ENCODE measurements at regions not wholly inside any gene's neighbourhood (a gene's known extent, or its start where the extent isn't known, plus 50 kb on each side); places are given as distances from the start of the nearest gene placed in this dataset.

DNA sequence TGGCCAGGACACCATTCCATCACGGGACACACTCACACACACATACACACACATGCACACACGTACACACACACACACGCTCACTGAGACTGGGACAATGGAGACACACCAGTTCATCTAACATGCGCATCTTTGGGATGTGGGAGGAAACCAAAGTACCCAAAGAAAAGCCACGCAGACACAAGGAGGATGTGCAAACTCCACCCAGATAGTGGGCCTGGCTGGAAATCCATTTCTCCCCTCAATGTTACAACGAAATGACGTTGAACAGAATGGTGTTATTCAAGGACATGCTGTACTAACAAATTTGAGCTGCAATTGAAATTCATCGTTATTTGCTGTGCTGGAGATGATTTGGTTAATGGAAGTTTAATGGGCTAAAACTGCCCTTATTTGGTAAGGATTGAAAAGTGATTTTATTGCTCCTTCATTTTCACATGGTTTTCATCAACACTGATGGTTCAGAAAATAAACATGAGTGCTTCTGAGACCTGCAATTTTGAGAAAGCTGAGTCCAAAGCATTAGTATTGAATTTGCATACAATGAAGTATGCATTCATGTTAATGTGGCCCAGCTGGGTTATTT is 110.0 kb downstream of the KCNE4 start:
- no peak overlapping the region for H3K4me3 ChIP-seq (ENCODE audit: low read depth in 1 of 3, low read length in 3 of 3)
- no peaks in the 10 kb centered on the region for H3K9me3 ChIP-seq (ENCODE audit: control insufficient read depth in 4 of 4, low read length in 3 of 4)
- WGBS: 73% methylated on average over 8 of the region's 8 CpGs
- H3K27ac ChIP-seq (ENCODE audit: low read depth in 1 of 2, low read length in 2 of 2): no peak overlapping the region
- no peak for DNase-seq (ENCODE audit: low spot score)
- no peaks in the 10 kb centered on the region for H3K36me3 ChIP-seq (ENCODE audit: control insufficient read depth in 4 of 4, insufficient read depth in 3 of 4, low read depth in 1 of 4, low read length in 3 of 4)
- H3K9ac ChIP-seq (ENCODE audit: low read depth in 1 of 2, low read length in 2 of 2): no peak overlapping the region
- H3K27me3 ChIP-seq (ENCODE audit: control insufficient read depth in 4 of 4, insufficient read depth in 4 of 4, low read length in 3 of 4): peaks cover 0 to 5% (median 0%) of the 10 kb centered on the region in 4 donors
- no peaks in the 10 kb centered on the region for H3K4me1 ChIP-seq (ENCODE audit: control insufficient read depth in 4 of 4, insufficient read depth in 4 of 4, low read length in 3 of 4)
- no peak for TF ChIP-seq EGR1 (IDR thresholded peaks at IDR 0.05; ENCODE audit: low read depth in 2 of 2)
- TF ChIP-seq NR2F2 (IDR thresholded peaks at IDR 0.05): no peak
- no peak for TF ChIP-seq RAD21 (IDR thresholded peaks at IDR 0.05)
- TF ChIP-seq HNF4A (conservative IDR thresholded peaks at IDR 0.05): no peak
- TF ChIP-seq, protein P1, sequence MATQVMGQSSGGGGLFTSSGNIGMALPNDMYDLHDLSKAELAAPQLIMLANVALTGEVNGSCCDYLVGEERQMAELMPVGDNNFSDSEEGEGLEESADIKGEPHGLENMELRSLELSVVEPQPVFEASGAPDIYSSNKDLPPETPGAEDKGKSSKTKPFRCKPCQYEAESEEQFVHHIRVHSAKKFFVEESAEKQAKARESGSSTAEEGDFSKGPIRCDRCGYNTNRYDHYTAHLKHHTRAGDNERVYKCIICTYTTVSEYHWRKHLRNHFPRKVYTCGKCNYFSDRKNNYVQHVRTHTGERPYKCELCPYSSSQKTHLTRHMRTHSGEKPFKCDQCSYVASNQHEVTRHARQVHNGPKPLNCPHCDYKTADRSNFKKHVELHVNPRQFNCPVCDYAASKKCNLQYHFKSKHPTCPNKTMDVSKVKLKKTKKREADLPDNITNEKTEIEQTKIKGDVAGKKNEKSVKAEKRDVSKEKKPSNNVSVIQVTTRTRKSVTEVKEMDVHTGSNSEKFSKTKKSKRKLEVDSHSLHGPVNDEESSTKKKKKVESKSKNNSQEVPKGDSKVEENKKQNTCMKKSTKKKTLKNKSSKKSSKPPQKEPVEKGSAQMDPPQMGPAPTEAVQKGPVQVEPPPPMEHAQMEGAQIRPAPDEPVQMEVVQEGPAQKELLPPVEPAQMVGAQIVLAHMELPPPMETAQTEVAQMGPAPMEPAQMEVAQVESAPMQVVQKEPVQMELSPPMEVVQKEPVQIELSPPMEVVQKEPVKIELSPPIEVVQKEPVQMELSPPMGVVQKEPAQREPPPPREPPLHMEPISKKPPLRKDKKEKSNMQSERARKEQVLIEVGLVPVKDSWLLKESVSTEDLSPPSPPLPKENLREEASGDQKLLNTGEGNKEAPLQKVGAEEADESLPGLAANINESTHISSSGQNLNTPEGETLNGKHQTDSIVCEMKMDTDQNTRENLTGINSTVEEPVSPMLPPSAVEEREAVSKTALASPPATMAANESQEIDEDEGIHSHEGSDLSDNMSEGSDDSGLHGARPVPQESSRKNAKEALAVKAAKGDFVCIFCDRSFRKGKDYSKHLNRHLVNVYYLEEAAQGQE (IDR thresholded peaks at IDR 0.05): no peak
- no peak for TF ChIP-seq HNF4G (IDR thresholded peaks at IDR 0.05)
- TF ChIP-seq FOXA1 (IDR thresholded peaks at IDR 0.05): no peak
- TF ChIP-seq, protein P2, sequence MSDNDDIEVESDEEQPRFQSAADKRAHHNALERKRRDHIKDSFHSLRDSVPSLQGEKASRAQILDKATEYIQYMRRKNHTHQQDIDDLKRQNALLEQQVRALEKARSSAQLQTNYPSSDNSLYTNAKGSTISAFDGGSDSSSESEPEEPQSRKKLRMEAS (IDR thresholded peaks at IDR 0.05): no peak
- TF ChIP-seq, protein P3, sequence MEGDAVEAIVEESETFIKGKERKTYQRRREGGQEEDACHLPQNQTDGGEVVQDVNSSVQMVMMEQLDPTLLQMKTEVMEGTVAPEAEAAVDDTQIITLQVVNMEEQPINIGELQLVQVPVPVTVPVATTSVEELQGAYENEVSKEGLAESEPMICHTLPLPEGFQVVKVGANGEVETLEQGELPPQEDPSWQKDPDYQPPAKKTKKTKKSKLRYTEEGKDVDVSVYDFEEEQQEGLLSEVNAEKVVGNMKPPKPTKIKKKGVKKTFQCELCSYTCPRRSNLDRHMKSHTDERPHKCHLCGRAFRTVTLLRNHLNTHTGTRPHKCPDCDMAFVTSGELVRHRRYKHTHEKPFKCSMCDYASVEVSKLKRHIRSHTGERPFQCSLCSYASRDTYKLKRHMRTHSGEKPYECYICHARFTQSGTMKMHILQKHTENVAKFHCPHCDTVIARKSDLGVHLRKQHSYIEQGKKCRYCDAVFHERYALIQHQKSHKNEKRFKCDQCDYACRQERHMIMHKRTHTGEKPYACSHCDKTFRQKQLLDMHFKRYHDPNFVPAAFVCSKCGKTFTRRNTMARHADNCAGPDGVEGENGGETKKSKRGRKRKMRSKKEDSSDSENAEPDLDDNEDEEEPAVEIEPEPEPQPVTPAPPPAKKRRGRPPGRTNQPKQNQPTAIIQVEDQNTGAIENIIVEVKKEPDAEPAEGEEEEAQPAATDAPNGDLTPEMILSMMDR (IDR thresholded peaks at IDR 0.05; ENCODE audit: low read depth, low read length, missing input control): no peak
- TF ChIP-seq FOXA2 (IDR thresholded peaks at IDR 0.05): no peak
- no peak for TF ChIP-seq YY1 (IDR thresholded peaks at IDR 0.05)
- TF ChIP-seq GABPA (IDR thresholded peaks at IDR 0.05 in 1 of 2, conservative IDR thresholded peaks at IDR 0.05 in 1 of 2): no peak
- TF ChIP-seq, protein P4, sequence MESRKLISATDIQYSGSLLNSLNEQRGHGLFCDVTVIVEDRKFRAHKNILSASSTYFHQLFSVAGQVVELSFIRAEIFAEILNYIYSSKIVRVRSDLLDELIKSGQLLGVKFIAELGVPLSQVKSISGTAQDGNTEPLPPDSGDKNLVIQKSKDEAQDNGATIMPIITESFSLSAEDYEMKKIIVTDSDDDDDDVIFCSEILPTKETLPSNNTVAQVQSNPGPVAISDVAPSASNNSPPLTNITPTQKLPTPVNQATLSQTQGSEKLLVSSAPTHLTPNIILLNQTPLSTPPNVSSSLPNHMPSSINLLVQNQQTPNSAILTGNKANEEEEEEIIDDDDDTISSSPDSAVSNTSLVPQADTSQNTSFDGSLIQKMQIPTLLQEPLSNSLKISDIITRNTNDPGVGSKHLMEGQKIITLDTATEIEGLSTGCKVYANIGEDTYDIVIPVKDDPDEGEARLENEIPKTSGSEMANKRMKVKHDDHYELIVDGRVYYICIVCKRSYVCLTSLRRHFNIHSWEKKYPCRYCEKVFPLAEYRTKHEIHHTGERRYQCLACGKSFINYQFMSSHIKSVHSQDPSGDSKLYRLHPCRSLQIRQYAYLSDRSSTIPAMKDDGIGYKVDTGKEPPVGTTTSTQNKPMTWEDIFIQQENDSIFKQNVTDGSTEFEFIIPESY (IDR thresholded peaks at IDR 0.05): no peak
- TF ChIP-seq, protein P5, sequence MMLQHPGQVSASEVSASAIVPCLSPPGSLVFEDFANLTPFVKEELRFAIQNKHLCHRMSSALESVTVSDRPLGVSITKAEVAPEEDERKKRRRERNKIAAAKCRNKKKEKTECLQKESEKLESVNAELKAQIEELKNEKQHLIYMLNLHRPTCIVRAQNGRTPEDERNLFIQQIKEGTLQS (IDR thresholded peaks at IDR 0.05): no peak
- TF ChIP-seq JUND (IDR thresholded peaks at IDR 0.05): no peak
- no peak for TF ChIP-seq TAF1 (conservative IDR thresholded peaks at IDR 0.05)
- no peak for TF ChIP-seq RXRA (IDR thresholded peaks at IDR 0.05)

All from liver (tissue), 8 donors.